Thyroid gland (tissue), 4 donors: ENCODE measurements at regions not wholly inside any gene's neighbourhood (a gene's known extent, or its start where the extent isn't known, plus 50 kb on each side); places are given as distances from the start of the nearest gene placed in this dataset.

Source experiments
- DNase-seq, 2 donors: peaks; one replicate each; pipeline ENCODE4 v3.0.0-alpha.2; 2019
- H3K27ac ChIP-seq, 3 donors: fragments of 200-600 bp; sonication (generic); 1 replicate in 2 of 3; 2 replicates in 1 of 3; pipeline ENCODE4 v1.5.1; 2016 to 2019; ENCODE audit warnings: mild to moderate bottlenecking in 1 of 3, moderate library complexity in 1 of 3
- H3K27me3 ChIP-seq: fragments of 200-600 bp; sonication (generic); one replicate; pipeline ENCODE4 v1.5.1; 2019
- H3K36me3 ChIP-seq, 2 donors: fragments of 200-600 bp; sonication (generic); one replicate each; pipeline ENCODE4 v1.5.1; 2016 to 2019
- H3K4me1 ChIP-seq, 2 donors: fragments of 200-600 bp; sonication (generic); one replicate each; pipeline ENCODE4 v1.5.1; 2017 to 2019
- H3K4me3 ChIP-seq, 3 donors: fragments of 200-600 bp; sonication (generic); replicated peaks in 1 of 3; 1 replicate in 2 of 3; 2 replicates in 1 of 3; pipeline ENCODE4 v1.5.1; 2016; ENCODE audit warnings: mild to moderate bottlenecking in 1 of 3
- H3K9me3 ChIP-seq: fragments of 200-600 bp; sonication (generic); one replicate; pipeline ENCODE4 v1.5.1; 2017
- CTCF ChIP-seq, 6 experiments: fragments of 200-600 bp in 3 of 6; fragments of 450-650 bp in 3 of 6; sonication (generic) in 3 of 6; IDR thresholded peaks; one replicate each; pipeline ENCODE4 v1.5.1; 2016 to 2019; ENCODE audit warnings: antibody characterized with exemption in 6 of 6, mild to moderate bottlenecking in 2 of 6, inconsistent platforms in 1 of 6, moderate library complexity in 1 of 6
- POLR2A ChIP-seq, 2 donors: fragments of 450-650 bp; IDR thresholded peaks; one replicate each; pipeline ENCODE4 v1.6.1; 2017; ENCODE audit warnings: antibody characterized with exemption in 2 of 2, mild to moderate bottlenecking in 2 of 2, moderate library complexity in 1 of 2
- WGBS, 2 donors: methylation state at CpG; one replicate each; pipeline ENCODE4 v1.1.5; 2017; 5-methylcytosine and 5-hydroxymethylcytosine counted together
- intact Hi-C: fragments of 100-400 bp; cut with DNase I; formaldehyde crosslinking; loops from one replicate; pipeline ENCODE4 v1.15.1; 2023

GRCh38 chr2:17306219-17306618, 212.0 kb downstream of the RAD51AP2 start:
- Histone ChIP-seq H3K4me3 (no peak overlapping the region), H3K9me3 (no peaks in the 10 kb centered on the region), H3K27me3 (no peaks in the 10 kb centered on the region), H3K4me1 (no peaks in the 10 kb centered on the region), H3K36me3 (no peaks in the 10 kb centered on the region), H3K27ac (no peak overlapping the region)
- intact Hi-C loops = loop anchor here (5.0 kb wide), 1 partner anchor 534 kb away; no protein-coding TSS in a partner anchor
- no peak for TF ChIP-seq CTCF (IDR thresholded peaks at IDR 0.05)
- no peak for TF ChIP-seq POLR2A (IDR thresholded peaks at IDR 0.05)
- WGBS, 2 donors = 98% methylated on average over 1 of the region's 1 CpG
- no peak for DNase-seq

GRCh38 chr2:17303521-17303920, 214.7 kb downstream of the RAD51AP2 start:
- intact Hi-C loops = no loop called here
- H3K4me1 ChIP-seq = no peaks in the 10 kb centered on the region
- no peaks in the 10 kb centered on the region for H3K9me3 ChIP-seq
- DNase-seq = no peak
- H3K27ac ChIP-seq = no peak overlapping the region
- no peaks in the 10 kb centered on the region for H3K36me3 ChIP-seq
- WGBS, 2 donors = 45 to 48% methylated on average over 2 of the region's 2 CpGs
- H3K27me3 ChIP-seq = no peaks in the 10 kb centered on the region
- TF ChIP-seq CTCF (IDR thresholded peaks at IDR 0.05) (no peak), POLR2A (IDR thresholded peaks at IDR 0.05) (no peak)
- no peak overlapping the region for H3K4me3 ChIP-seq

GRCh38 chr2:17303054-17303453, 215.2 kb downstream of the RAD51AP2 start:
- Histone ChIP-seq H3K9me3 (no peaks in the 10 kb centered on the region), H3K27me3 (no peaks in the 10 kb centered on the region), H3K4me1 (no peaks in the 10 kb centered on the region), H3K27ac (no peak overlapping the region), H3K4me3 (no peak overlapping the region), H3K36me3 (no peaks in the 10 kb centered on the region)
- 60 to 68% methylated on average over 4 of the region's 4 CpGs for WGBS, 2 donors
- TF ChIP-seq POLR2A (IDR thresholded peaks at IDR 0.05) (no peak), CTCF (IDR thresholded peaks at IDR 0.05) (no peak)
- intact Hi-C loops = no loop called here
- DNase-seq = no peak

GRCh38 chr2:17302281-17302680, 216.0 kb downstream of the RAD51AP2 start:
- Histone ChIP-seq H3K27ac (no peak overlapping the region), H3K27me3 (no peaks in the 10 kb centered on the region), H3K4me3 (no peak overlapping the region), H3K9me3 (no peaks in the 10 kb centered on the region), H3K36me3 (no peaks in the 10 kb centered on the region), H3K4me1 (no peaks in the 10 kb centered on the region)
- TF ChIP-seq CTCF (IDR thresholded peaks at IDR 0.05) (no peak), POLR2A (IDR thresholded peaks at IDR 0.05) (no peak)
- DNase-seq = no peak
- 0% methylated on average over 1 of the region's 1 CpG for WGBS, 2 donors
- intact Hi-C loops = no loop called here

GRCh38 chr2:17301437-17301836, 216.8 kb downstream of the RAD51AP2 start:
- Histone ChIP-seq H3K27ac (no peak overlapping the region), H3K4me1 (no peaks in the 10 kb centered on the region), H3K27me3 (no peaks in the 10 kb centered on the region), H3K36me3 (no peaks in the 10 kb centered on the region), H3K4me3 (no peak overlapping the region), H3K9me3 (no peaks in the 10 kb centered on the region)
- 80 to 82% methylated on average over 2 of the region's 2 CpGs for WGBS, 2 donors
- intact Hi-C loops = no loop called here
- no peak for DNase-seq
- TF ChIP-seq POLR2A (IDR thresholded peaks at IDR 0.05) (no peak), CTCF (IDR thresholded peaks at IDR 0.05) (no peak)
